ENCODE measurements at regions not wholly inside any gene's neighbourhood (a gene's known extent, or its start where the extent isn't known, plus 50 kb on each side); places are given as distances from the start of the nearest gene placed in this dataset.

DNA sequence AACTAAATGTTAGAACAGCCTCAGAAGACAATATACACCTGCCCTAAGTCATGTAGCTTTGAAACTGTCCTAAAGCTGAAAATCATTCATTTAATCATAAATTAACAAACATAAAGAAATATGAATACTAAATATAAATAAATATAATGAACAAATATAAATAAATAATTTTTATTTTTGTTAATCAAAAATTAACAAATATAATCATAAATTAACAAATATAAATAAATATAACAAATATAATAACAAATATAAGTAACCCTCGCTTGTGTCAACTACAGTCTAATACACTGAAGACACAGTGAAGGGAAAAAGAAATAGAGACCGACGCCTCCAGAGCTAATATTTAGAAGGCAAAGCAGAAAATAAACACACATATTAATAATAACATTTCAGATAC is 527.3 kb downstream of the CYLC2 start:
- Histone ChIP-seq H3K9me3 (ENCODE audit: control insufficient read depth in 2 of 3, insufficient read depth in 1 of 3, low read length in 3 of 3) (no peaks in the 10 kb centered on the region), H3K36me3 (ENCODE audit: control insufficient read depth in 2 of 3, insufficient read depth in 3 of 3, low read length in 3 of 3) (no peaks in the 10 kb centered on the region), H3K27ac (ENCODE audit: low read depth in 2 of 2, low read length in 2 of 2) (no peak overlapping the region), H3K27me3 (ENCODE audit: control insufficient read depth, insufficient read depth, low read length) (no peaks in the 10 kb centered on the region), H3K9ac (ENCODE audit: low read length in 3 of 3) (no peak overlapping the region), H3K4me3 (ENCODE audit: low read length in 3 of 3) (no peak overlapping the region), H3K4me1 (ENCODE audit: control insufficient read depth in 2 of 3, insufficient read depth in 2 of 3, low read depth in 1 of 3, low read length in 3 of 3) (no peaks in the 10 kb centered on the region)
- TF ChIP-seq, protein P1, sequence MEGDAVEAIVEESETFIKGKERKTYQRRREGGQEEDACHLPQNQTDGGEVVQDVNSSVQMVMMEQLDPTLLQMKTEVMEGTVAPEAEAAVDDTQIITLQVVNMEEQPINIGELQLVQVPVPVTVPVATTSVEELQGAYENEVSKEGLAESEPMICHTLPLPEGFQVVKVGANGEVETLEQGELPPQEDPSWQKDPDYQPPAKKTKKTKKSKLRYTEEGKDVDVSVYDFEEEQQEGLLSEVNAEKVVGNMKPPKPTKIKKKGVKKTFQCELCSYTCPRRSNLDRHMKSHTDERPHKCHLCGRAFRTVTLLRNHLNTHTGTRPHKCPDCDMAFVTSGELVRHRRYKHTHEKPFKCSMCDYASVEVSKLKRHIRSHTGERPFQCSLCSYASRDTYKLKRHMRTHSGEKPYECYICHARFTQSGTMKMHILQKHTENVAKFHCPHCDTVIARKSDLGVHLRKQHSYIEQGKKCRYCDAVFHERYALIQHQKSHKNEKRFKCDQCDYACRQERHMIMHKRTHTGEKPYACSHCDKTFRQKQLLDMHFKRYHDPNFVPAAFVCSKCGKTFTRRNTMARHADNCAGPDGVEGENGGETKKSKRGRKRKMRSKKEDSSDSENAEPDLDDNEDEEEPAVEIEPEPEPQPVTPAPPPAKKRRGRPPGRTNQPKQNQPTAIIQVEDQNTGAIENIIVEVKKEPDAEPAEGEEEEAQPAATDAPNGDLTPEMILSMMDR (IDR thresholded peaks at IDR 0.05; ENCODE audit: borderline replicate concordance, extremely low read depth, insufficient read depth): no peak
- DNase-seq (no peak), FAIRE-seq (peak; percentile 85)
- intact Hi-C loops (cut with DNase I): no loop called here

DNA sequence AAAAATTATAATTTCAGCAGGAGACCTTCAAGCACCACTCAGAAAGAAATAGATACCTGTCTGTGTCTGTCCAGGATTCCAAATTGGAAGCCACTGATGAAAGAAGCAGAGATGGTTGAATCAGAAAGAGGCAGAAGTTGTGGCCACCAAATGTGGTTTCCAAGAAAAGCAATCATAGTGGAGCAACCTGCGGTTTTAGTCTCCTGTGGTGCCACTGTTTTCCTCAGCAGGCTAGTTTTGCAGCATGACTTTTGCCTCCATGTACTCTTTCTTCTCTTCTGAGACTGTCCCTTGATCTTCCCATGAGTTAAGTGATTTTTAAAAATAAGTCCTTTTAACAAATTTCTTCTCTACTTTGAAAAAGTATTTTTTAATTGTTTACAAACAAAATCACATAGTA is 535.8 kb downstream of the CYLC2 start:
- no peaks in the 10 kb centered on the region for H3K27me3 ChIP-seq (ENCODE audit: control insufficient read depth, insufficient read depth, low read length)
- intact Hi-C loops (cut with DNase I): no loop called here
- no peak overlapping the region for H3K9ac ChIP-seq (ENCODE audit: low read length in 3 of 3)
- no peak overlapping the region for H3K4me3 ChIP-seq (ENCODE audit: low read length in 3 of 3)
- FAIRE-seq (no peak), DNase-seq (no peak)
- H3K27ac ChIP-seq (ENCODE audit: low read depth in 2 of 2, low read length in 2 of 2): no peak overlapping the region
- TF ChIP-seq, protein P1 (IDR thresholded peaks at IDR 0.05; ENCODE audit: borderline replicate concordance, extremely low read depth, insufficient read depth): no peak
- H3K4me1 ChIP-seq (ENCODE audit: control insufficient read depth in 2 of 3, insufficient read depth in 2 of 3, low read depth in 1 of 3, low read length in 3 of 3): no peaks in the 10 kb centered on the region
- no peaks in the 10 kb centered on the region for H3K9me3 ChIP-seq (ENCODE audit: control insufficient read depth in 2 of 3, insufficient read depth in 1 of 3, low read length in 3 of 3)
- H3K36me3 ChIP-seq (ENCODE audit: control insufficient read depth in 2 of 3, insufficient read depth in 3 of 3, low read length in 3 of 3): no peaks in the 10 kb centered on the region

DNA sequence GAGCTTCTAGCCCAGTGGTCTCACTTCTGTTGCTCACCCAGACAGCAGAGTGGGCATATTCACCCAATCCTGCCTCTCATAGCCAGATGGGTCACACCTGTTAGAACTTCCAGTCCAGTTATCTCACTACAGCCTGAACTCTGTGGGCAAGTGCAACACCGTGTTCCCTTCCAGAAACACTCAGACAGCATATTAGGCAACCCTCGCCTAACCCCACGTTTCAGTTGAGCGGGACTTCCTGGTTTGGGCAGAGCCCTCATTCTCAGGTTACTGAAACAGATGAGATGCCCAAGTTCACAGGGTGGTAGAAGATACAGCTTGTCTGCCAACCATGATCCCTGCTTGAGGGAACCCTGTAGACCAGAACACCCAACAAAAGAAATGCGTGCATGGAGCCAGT is 538.2 kb downstream of the CYLC2 start:
- H3K27ac ChIP-seq (ENCODE audit: low read depth in 2 of 2, low read length in 2 of 2): no peak overlapping the region
- TF ChIP-seq, protein P1 (IDR thresholded peaks at IDR 0.05; ENCODE audit: borderline replicate concordance, extremely low read depth, insufficient read depth): no peak
- H3K4me3 ChIP-seq (ENCODE audit: low read length in 3 of 3): no peak overlapping the region
- no peaks in the 10 kb centered on the region for H3K4me1 ChIP-seq (ENCODE audit: control insufficient read depth in 2 of 3, insufficient read depth in 2 of 3, low read depth in 1 of 3, low read length in 3 of 3)
- intact Hi-C loops (cut with DNase I): no loop called here
- no peak for DNase-seq
- H3K36me3 ChIP-seq (ENCODE audit: control insufficient read depth in 2 of 3, insufficient read depth in 3 of 3, low read length in 3 of 3): no peaks in the 10 kb centered on the region
- FAIRE-seq: no peak
- no peak overlapping the region for H3K9ac ChIP-seq (ENCODE audit: low read length in 3 of 3)
- H3K9me3 ChIP-seq (ENCODE audit: control insufficient read depth in 2 of 3, insufficient read depth in 1 of 3, low read length in 3 of 3): peaks cover 0 to 2% (median 0%) of the 10 kb centered on the region in 3 donors
- H3K27me3 ChIP-seq (ENCODE audit: control insufficient read depth, insufficient read depth, low read length): no peaks in the 10 kb centered on the region

DNA sequence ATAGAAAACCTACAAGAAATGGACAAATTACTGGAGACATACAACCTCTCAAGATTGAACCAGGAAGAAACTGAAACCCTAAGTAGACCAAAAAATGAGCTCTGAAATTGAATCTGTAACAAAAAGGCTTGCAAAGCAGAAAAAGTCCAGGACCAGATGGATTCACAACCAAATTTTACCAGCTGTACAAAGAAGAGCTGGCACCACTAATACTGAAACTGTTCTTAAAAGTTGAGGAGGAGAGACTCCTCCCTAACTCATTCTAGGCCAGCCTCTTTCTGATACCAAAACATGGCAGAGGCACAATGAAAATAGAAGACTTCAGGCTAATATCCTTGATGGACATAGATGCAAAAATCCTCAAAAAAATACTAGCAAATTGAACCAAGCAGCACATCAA is 542.3 kb downstream of the CYLC2 start:
- no peak overlapping the region for H3K4me3 ChIP-seq (ENCODE audit: low read length in 3 of 3)
- H3K9me3 ChIP-seq (ENCODE audit: control insufficient read depth in 2 of 3, insufficient read depth in 1 of 3, low read length in 3 of 3): peaks cover 0 to 2% (median 0%) of the 10 kb centered on the region in 3 donors
- TF ChIP-seq, protein P1 (IDR thresholded peaks at IDR 0.05; ENCODE audit: borderline replicate concordance, extremely low read depth, insufficient read depth): no peak
- no peaks in the 10 kb centered on the region for H3K27me3 ChIP-seq (ENCODE audit: control insufficient read depth, insufficient read depth, low read length)
- intact Hi-C loops (cut with DNase I): no loop called here
- H3K4me1 ChIP-seq (ENCODE audit: control insufficient read depth in 2 of 3, insufficient read depth in 2 of 3, low read depth in 1 of 3, low read length in 3 of 3): no peaks in the 10 kb centered on the region
- DNase-seq (no peak), FAIRE-seq (no peak)
- H3K27ac ChIP-seq (ENCODE audit: low read depth in 2 of 2, low read length in 2 of 2): no peak overlapping the region
- H3K36me3 ChIP-seq (ENCODE audit: control insufficient read depth in 2 of 3, insufficient read depth in 3 of 3, low read length in 3 of 3): no peaks in the 10 kb centered on the region
- H3K9ac ChIP-seq (ENCODE audit: low read length in 3 of 3): no peak overlapping the region

All from kidney (tissue), 13 donors.